ENCODE measurements at regions not wholly inside any gene's neighbourhood (a gene's known extent, or its start where the extent isn't known, plus 50 kb on each side); places are given as distances from the start of the nearest gene placed in this dataset.

DNA sequence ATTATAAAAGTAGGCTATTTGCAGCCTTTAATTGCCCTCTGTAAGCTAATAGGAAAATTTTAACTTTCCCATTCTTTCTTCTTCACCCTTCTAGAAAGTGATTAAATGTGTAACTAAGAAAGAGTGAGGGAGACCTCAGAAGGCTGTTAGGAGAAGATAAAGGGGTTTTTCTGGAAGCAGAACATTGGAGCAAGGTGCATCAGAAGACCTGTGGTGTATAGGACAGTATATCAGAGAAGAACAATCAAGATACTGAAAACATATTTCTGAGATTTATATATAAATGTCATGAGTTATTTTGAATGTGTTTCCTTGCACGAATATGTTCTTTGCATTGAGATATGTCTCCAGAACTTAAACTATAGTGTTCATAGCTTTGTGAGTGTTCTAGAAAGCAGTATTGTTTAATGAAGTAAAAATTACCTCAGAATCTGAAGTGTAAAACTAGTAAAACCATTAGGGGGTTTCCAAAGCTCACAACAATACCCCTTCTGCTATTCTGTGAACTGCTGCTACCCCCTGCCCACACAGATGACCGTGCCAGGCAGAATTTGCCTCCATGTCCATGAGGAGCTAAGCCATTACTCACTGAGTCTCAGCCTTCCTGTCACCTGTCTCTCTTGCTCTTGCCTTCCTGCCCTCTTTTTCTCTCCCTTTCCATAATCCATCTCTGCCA lies 537.9 kb downstream of the EPHA4 start:
- DNase-seq = no peak

DNA sequence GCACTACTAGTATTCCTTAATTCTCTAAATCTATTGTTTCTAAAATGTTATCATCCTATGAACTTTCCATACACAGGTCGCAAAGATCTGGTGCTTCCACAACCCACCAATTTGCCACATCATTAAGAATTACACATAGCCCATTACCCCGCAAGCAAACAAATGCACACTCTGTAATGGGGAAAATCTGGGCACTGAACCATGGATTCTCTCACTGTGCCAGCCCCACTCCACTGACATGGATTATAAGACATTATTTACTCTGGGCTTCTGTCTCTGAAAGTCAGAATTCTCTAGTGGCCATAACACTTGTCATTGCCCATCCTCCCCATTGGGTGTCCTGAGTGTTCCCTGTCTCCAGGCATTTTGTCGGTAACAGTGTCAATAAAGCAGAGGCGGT lies 537.1 kb downstream of the EPHA4 start:
- DNase-seq = no peak

DNA sequence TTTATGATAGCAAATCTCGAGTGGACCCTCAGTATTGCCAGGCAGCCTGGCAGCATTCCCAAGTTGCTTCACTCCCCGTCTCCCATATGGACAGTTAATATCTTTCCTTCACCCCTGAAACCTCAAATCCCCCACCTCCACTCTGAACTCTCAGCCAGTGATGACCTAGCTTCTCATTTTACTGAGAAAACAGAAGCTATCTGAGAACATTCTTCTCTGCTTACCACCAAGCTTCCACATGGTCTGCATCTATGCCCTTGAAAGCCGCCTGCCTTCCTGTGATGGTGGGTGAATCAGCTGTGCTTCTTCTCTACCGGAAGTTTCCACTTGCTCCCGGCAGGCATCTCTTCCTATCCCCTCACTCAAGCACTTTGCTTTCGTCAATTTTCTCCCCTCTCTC lies 529.2 kb downstream of the EPHA4 start:
- DNase-seq = no peak

DNA sequence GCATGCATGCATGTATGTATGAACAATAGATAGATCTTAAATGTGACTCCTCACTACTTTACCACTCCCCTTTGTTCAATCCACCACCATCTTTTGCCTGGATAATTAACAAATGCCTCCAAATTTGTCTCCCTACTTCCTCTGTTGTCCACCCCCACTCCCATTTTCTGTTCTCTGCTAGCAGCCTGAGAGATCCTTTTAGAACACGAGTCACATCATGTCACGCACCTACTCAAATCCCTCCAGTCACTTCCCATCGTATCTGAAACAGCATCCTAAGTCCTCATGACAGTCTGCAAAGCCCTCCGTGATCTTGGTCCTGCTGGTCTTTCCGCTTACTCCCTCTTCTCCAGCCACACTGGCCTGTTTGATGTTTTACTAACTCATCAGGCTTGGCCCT lies 527.3 kb downstream of the EPHA4 start:
- DNase-seq = no peak

DNA sequence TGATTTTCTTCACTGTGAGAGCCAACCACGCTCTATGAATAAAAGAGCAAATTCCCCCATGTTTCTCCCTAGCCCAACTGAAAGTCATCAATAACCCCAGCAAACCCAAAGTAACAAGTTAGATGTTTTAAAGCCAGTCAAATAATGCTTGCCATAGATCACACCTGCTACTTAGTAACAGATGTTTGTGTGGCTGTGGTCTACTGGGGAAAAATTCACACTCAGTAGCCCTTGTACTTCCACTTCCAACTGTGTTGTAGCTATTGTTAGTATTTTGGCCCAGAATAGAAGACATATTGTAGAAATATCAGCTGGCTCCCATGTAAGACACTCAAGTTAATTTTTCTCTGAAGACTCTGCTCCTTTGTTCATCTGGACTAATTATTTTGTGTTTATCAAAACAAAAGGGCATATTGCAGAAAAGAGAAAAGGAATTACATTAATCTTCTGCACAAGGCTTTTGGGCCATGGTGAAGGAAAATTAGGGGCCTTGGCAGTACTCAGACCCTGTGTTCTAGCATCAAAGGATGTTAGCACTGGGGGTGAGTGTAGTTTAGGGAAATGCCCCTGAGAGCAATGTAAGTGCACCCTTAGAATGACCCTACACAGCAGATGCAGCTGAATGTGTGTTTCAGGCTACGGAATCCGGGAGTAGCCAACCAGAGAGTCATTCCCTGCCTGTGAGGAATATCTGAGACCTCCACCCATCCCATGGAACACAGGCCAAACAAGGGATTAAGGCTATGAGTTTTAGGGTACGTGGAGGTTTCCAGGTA lies 521.9 kb downstream of the EPHA4 start:
- no peak for DNase-seq

DNA sequence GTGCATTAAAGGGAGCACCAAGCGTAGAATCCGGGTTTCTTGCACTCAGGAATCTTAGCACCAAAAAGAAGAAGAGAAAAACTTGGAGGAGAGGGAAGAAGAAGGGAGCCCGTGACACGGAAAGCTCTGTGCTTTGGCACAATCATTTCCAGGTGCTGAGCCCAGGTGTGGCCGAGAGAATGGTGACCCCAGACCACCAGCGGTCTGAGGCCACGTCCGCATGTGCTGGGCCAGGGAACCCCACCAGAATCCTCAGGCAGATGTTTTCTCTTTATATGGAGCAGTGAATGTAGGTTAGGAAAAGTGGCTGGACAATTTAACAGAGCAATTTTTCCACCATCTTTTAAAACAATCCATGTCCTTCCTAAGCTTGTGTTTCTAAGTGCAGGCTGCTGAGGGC lies 520.9 kb downstream of the EPHA4 start:
- no peak for DNase-seq

DNA sequence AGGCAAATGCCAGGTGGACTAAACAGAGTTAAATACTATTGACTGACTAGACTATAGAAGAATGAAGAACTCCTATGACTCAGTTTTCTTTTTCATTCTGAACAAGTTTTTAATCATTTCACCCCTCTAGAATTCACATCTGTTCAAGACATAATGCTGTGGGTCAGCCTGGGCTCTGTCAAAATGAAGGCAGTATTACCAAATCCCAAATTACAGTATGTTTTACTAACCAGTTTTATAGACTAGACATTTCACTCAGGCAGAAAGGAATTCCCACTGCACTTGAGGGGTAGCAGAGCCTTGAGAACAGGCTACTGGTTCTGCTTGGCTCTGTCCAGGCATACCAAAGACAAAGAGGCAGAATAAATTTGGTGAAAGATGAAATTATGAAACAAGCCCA lies 511.7 kb downstream of the EPHA4 start:
- DNase-seq = no peak

DNA sequence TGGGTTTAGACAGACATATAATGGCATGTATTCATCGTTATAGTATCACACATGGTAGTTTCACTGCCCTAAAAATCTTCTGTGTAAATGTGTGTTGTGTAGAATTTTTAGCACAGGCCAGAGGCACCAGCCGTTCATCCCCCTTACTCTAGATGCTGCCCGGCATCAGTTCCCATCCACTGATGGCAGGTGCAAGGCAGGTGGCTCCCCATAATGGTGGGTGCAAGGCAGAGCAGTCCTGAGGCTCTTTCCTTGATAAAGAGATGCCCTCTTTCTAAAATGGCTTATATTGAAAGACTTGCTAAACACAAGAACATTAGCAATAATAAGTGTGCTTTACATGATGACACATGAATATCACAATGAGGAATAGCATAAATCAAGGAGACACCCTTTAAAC lies 508.5 kb downstream of the EPHA4 start:
- no peak for DNase-seq

DNA sequence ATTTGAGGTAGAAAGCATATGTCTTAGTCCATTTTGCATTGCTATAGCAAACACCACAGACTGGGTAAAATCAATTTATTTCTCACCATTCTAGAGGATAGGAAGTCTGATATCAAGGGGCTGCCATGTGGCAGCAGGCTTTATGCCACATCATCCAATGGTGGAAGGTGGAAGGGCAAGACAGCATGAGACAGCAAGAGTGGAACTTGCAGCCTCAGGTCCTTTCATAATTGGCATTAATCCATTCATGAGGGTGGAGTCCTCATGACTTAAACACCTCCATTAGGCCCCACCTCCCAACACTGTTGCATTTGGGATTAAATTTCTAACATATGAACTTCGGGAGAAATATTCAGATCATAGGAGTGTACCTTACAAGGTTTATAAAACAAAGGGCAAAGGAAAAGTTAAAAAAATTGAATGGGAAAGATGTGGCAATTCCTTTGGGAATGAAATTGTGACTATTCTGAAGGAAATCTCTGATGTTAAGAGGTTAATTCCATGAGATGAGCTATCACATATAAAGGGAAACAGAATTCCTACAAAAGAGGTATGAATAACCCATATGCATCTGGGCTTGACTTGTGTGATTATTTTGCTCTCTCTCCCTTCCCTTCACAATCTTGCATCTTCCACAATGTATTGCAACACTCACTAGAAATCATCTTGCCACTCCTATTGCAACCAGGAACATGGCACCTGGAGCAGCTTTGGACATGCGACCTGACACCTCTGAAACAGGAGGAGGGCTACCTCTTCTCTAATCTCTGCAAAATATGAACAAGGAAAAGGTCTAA lies 507.8 kb downstream of the EPHA4 start:
- DNase-seq = no peak

DNA sequence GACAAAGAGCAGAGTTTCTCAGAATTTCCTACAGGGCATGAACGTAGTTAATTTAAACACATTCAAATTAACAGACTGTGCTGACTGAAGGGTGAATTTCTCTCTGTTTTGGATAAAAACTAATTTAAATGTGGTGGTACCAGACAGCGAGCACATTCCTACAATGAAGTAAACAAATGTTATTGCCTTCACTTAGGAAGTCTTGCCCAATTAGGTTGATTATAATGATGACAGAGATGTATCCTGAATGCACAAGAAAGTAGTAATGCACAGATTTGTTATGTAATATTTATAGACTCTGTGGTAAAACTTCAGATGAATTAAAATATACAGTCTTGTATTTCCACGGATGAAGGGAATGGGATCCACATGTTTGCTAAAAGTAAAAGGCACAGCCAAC lies 507.2 kb downstream of the EPHA4 start:
- DNase-seq = no peak

DNA sequence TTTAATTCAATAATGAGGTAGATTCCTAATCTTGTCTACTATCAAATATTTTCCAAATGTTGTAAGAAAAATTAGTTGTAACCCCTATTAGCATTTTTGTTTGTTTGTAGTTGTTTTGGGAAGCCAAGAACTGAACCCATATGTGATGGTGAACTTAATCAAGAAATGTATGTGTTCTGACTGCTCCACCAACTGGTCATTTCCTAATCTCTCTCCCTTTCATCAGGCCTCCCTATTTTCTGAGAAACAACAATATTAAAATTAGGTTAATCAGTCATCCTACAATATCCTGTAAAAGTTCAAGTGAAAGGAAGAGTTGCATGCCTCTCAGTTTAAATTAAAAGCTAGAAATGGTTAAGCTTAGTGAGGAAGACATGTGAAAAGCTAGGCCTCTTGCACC lies 504.0 kb downstream of the EPHA4 start:
- DNase-seq = no peak

DNA sequence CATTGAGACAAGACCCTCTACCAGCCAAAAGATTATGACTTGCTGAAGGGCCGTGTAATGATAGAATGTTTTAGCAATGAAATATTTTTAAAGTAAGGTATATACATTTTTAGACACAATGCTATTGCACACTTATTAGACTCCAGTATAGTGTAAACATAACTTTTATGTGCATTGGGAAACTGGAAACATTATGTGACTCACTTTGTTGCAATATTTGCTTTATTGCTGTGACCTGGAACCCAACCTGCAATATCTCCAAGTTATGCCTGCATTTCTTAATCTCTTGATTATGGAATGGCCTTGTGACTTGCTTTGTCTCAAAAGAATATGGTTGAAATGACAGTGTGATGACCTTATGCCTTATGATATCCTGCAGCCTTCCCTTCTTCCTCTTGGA lies 502.0 kb downstream of the EPHA4 start:
- no peak for DNase-seq

DNA sequence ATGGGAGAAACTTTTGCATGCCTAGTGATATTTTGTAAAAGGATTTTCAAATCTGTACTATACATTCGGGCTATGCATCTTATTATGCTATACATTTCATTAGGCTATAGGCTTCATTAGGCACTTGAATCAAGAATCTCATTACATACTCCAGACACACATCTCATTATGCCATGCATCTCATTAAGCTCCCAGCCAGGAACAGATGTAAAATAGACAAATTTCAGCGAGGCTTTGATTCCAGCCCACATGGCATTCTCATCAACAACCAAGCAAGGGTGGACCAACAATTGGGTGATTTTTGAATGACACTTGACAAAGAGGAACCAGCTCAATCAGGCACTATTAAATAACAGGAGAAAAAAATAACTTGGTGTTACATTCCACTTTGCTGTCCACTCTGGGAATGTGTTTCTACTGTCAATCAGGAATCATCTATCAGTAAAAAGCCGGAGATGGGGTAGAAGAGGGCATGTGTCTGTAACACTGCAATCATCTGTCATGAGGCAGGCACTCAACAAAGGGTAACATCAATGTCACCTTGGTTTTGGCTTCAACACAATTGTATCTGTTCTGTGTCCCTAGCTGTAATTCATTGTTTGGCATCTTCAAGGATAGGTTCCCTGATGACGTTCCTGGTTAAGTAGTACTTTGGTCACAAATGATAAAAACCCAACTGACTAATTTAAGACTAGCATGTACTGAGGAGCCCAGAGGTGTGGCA lies 498.6 kb downstream of the EPHA4 start:
- no peak for DNase-seq

DNA sequence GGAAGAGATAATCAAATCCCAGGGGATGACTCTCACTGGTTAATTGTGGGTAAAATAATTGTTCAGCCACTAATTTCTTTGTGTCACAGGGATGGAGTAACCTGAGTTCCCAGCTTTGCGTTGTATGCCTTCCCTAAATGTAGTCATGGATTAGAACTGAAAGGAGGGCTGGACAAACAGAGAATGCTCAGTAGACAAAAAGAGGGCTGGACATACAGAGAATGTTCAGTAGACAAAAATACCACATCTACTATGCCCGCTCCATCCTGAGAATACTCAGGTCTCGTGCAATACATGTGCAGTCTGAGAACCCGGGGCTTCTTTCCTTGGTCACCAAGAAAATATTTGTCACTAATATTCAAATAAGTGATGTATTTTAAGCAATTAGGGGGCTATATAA lies 497.9 kb downstream of the EPHA4 start:
- no peak for DNase-seq

DNA sequence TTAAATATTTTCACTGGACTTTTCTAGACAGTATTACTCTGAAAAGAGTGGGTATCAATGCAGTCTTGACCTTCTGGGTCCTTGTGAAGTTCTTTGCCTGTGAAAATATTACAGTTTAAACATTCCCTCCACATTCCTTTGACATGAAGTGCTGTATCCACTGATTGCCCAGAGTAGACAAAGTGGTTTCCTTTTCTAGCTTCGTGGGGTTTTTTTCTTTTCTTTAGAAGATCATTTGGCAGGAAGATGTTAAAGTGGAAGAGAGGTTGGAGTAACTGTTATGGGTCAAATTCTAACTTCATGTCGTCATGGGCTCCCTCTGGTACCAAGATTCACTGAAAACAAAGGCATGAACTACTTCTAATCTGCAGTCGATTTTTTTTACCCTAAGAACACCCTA lies 496.9 kb downstream of the EPHA4 start:
- no peak for DNase-seq

DNA sequence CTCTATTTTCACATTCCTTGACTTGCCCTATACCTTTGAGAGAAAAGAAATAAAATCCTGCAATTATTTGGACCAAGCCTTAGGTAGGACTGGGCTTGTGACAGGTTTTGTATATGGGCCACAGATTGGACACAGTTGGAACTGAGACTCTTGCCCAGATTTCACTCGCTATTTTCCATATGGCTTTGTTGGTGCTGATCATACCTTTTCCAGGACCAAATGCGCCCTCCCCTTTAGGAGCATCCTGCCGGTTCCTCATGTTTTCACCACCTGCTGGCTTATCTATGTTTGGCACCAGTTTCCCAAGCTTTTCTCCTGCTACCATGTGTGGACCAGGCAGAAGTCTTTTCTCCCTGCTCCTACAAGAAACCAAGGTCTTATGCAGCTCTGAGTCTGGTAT lies 494.9 kb downstream of the EPHA4 start:
- DNase-seq = no peak

DNA sequence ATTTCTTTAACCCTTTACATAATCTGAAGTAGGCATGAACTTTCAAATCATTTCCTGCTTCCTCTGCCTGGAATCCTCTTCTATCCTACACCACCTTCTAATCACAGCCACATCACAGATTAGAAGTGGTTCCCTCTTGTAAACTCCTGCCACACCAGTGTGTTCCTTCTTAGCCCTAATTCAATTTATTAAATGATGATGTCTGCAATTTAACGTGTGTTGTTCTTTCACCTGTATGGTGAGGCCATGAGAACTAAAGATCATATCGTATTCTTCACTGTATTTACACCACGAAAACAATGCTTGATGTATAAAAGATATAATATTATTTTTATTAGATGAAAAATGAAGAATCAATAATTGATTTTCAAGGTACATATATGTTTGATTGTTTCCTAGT lies 494.3 kb downstream of the EPHA4 start:
- no peak for DNase-seq

DNA sequence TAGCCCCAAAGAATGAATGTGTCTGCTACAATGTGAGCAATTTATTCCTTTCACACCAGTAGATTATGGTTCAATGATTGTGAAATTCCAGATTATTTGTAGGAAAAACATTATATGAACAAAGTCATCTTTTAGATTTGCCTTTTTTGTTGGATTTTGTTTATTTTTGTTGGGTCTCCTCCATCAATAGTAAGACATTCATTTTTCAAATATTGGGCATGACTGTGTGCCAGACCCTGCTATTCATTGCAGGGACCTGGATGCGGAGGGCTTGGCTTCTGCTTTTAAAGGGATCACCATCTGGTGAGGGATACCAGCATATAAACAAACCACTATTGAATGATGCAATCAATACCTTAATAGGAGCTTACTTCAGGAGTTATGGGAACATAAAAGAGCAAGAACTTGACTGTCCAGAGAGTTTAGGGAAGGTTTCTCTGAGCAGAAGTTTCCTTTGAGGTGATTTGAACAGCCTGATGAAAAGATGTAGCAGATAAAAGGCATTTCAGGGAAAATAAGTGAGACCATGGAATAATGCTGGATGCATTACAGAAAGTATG lies 486.7 kb downstream of the EPHA4 start:
- DNase-seq = no peak

DNA sequence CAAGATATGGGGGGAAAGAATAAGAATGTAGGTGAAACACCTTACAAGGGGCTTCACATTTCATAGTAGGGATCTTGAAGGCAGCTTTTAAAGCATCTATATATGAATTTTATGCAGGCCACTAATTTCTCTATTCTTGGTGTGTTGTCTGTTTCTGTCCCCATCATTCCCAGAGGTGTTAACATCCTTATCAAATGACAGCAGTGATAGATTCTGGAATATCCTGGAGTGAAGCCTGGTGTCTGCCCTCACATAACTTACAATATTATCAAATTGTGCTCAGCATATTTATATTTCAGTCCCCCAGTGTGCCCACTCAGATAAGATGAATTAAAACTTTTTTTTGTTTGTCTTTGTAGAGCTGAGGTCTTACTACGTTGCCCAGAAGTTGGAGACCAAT lies 486.2 kb downstream of the EPHA4 start:
- no peak for DNase-seq

DNA sequence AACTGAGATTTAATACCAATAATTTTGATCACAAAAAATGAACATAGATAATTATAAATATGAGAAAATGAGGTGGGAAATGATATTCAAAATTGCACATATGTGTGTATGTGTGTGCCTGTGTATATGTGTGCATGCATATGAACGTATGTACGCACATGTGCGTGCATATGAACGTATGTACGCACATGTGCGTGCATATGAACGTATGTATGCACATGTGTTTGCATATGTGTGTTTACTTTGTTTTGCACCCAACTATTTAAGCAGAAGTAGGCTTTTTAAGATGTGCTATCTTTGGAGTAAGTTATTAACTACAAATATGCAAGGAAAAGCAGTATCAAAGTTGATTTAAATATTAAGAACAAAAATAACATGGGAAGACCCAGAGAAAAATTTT lies 484.3 kb downstream of the EPHA4 start:
- DNase-seq = no peak

DNA sequence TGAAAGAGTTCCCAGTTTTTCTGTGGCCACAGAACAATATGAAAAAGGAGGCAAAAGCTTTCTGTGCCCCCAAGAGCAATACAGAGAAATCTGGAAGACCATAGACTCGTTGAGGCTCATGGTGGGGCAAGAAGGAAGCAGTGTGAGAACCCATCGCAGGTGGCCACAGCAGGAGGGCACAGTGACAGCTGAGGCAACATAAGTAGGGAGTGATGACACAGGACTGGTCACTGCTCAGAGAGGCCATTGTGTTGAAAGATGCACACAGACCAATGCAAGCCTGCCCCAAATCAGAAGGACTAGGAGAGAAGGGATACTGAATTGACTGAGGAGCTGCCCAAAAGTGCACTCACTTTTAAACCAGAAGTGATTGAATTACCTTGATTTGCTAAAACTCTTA lies 483.6 kb downstream of the EPHA4 start:
- DNase-seq = no peak

DNA sequence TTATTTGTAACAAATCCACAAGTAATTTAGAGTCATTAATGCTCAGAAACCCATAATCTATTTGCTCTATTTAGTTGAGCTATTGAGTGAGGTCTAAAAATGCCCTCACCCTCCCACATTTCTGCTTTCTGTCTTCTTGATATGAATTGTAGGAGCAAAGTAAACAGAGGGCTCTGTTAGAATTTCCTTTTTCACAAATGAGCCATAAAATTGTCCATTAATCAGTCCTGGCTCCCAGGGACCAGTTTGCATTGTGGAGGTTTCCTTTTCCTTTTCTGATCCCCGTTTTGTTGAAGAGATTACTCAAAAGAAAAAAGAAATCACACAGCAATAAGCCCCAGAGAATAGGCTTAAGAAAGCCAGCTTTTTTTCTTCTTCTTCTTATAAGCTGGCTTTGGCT lies 476.7 kb downstream of the EPHA4 start:
- no peak for DNase-seq
